Uterus (tissue), 2 donors: ENCODE measurements at regions not wholly inside any gene's neighbourhood (a gene's known extent, or its start where the extent isn't known, plus 50 kb on each side); places are given as distances from the start of the nearest gene placed in this dataset.

ENCODE experiments used
- POLR2A ChIP-seq, 2 donors: fragments of 450-650 bp; IDR thresholded peaks; one replicate each; pipeline ENCODE4 v1.6.1; 2016; ENCODE audit warnings: antibody characterized with exemption in 2 of 2, mild to moderate bottlenecking in 1 of 2, moderate library complexity in 1 of 2
- TF ChIP-seq, protein P1 (sequence below), 4 experiments: fragments of 200-600 bp in 2 of 4; fragments of 450-650 bp in 2 of 4; sonication (generic) in 2 of 4; IDR thresholded peaks; one replicate each; pipeline ENCODE4 v1.5.1; 2016 to 2019; ENCODE audit warnings: antibody characterized with exemption in 4 of 4, mild to moderate bottlenecking in 2 of 4, moderate library complexity in 1 of 4

DNA sequence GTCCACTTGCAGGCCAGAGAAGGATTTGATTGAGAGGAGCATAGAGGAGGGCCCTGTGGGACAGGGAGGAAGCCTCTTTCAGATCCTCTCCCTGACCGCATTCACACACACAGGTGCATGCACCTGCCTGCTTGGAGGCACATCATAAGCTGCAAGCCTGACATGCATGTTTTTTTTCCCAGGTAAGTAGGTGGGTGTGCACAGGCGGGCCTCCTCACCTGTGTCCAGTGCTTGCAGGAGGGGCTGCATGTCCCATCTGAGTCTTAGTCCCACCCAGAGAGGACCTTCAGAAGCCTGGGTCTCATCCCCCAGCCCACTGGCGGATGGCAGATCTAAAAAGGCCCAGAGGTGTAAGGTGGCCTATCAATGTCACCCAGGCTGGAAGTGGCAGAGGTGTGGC lies 130.8 kb downstream of the TMEM132E start:
- TF ChIP-seq, protein P1, sequence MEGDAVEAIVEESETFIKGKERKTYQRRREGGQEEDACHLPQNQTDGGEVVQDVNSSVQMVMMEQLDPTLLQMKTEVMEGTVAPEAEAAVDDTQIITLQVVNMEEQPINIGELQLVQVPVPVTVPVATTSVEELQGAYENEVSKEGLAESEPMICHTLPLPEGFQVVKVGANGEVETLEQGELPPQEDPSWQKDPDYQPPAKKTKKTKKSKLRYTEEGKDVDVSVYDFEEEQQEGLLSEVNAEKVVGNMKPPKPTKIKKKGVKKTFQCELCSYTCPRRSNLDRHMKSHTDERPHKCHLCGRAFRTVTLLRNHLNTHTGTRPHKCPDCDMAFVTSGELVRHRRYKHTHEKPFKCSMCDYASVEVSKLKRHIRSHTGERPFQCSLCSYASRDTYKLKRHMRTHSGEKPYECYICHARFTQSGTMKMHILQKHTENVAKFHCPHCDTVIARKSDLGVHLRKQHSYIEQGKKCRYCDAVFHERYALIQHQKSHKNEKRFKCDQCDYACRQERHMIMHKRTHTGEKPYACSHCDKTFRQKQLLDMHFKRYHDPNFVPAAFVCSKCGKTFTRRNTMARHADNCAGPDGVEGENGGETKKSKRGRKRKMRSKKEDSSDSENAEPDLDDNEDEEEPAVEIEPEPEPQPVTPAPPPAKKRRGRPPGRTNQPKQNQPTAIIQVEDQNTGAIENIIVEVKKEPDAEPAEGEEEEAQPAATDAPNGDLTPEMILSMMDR (IDR thresholded peaks at IDR 0.05): no peak
- no peak for TF ChIP-seq POLR2A (IDR thresholded peaks at IDR 0.05)
